CD4-positive, alpha-beta T cell treated with Interleukin-12 subunit alpha and Interleukin-12 subunit beta, for 1 hour (primary cell): ENCODE measurements at regions not wholly inside any gene's neighbourhood (a gene's known extent, or its start where the extent isn't known, plus 50 kb on each side); places are given as distances from the start of the nearest gene placed in this dataset.

Experiments
- DNase-seq: peaks from one replicate; pipeline ENCODE4 v3.0.0-alpha.2; 2020

DNA sequence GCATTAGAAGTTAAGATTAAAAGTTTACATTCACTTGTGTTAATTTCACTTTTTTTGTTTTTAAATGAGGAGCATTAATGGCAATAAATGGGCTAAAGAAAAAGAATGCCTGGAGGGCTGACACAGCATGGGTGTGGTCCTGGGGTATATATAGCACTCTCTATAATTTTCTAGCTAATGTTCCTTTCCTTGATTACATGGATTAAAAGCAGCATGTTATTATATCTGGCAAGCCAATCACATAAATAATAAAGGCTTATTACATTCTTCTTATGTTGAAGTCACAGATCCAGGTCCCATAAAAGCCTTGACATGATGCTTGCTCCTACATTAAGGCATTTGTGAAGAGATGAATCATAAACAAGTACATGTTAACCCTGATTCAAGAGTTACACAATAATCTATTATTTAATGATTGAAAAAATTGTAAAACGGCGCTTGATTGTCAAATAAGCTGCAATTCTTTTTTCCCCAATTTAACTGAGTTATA lies 91.4 kb downstream of the LYPLAL1 start:
- DNase-seq: no peak

DNA sequence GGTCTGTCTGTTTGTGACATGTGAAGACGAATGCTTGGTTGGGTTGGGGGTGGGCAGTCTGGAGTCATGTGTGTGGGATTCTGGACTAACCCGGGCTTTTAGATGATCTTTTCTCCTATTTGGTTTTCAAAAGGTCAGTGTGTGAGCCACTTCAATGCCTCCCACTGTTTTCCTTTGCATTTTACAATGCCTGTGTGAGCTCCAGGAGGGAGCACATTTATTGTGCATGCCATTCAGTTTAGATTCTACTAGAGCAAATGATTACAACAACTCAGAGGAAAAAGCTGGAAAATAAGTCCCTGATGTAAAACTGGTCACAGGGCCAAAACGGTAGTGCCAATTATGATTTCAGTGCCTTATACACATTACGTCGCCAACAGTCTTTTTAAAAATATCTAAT lies 90.9 kb downstream of the LYPLAL1 start:
- DNase-seq: no peak
